K562 (cell line): ENCODE measurements at regions not wholly inside any gene's neighbourhood (a gene's known extent, or its start where the extent isn't known, plus 50 kb on each side); places are given as distances from the start of the nearest gene placed in this dataset.

Experiments
- ATAC-seq: fragments of 200-7000 bp; cut with Tn5 transposase; 3 replicates; pipeline ENCODE4 v1.9.1; 2020; ENCODE audit warnings: moderate library complexity
- BruUV-seq: library from RNA; stranded (reverse); fragments of 400-500 nt; replicated peaks from 2 replicates; lab custom pipeline; 2021; lab: Mats Ljungman, UMichigan
- CTCF ChIA-PET: fragments of 300-600 bp; formaldehyde crosslinking; extraction: SDS; loops from one replicate; lab custom pipeline; 2021; ENCODE audit warnings: low intra/inter-chr PET ratio; lab: Yijun Ruan, JAX
- POLR2A ChIA-PET: fragments of 300-600, 350-650 bp; sonication (Branson Sonifier 250); formaldehyde crosslinking; extraction: SDS; loops from one replicate; lab custom pipeline; 2021; ENCODE audit warnings: antibody characterized with exemption, inconsistent platforms; lab: Yijun Ruan, JAX
- DNase-seq, 4 experiments: peaks; one replicate each; pipeline versions ENCODE4 v3.0.0 to v3.0.0-alpha.2; 2011 to 2018; ENCODE audit warnings: low spot score in 3 of 4, mixed read lengths in 3 of 4; ENCODE audit errors: extremely low read depth in 1 of 4
- FAIRE-seq: peaks from 2 replicates; lab custom pipeline; 2011; peaks lifted over from hg19 to GRCh38; lab: Jason Lieb, UNC
- H2AFZ ChIP-seq: 2 replicates; pipeline ENCODE4 v1.6.0; 2011; ENCODE audit warnings: low read depth, low read length, control low read depth, inconsistent platforms
- H3K27ac ChIP-seq: fragments of 200-600 bp; 3 replicates; pipeline ENCODE4 v1.8.0; 2011; ENCODE audit warnings: low read depth, mild to moderate bottlenecking, control low read depth, inconsistent platforms, low read length, moderate library complexity, mixed read lengths; ENCODE audit errors: extremely low read depth
- H3K27me3 ChIP-seq, 2 experiments: fragments of 300-600 bp in 1 of 2; 2 replicates in 1 of 2; 3 replicates in 1 of 2; pipeline versions ENCODE4 v1.6.0 to v1.8.0; 2011; ENCODE audit warnings: inconsistent platforms in 2 of 2, low read length in 2 of 2, mild to moderate bottlenecking in 1 of 2, mixed read lengths in 1 of 2, moderate library complexity in 1 of 2; ENCODE audit not compliant: control insufficient read depth in 2 of 2, insufficient read depth in 2 of 2
- H3K36me3 ChIP-seq: fragments of 300-600 bp; 3 replicates; pipeline ENCODE4 v1.8.0; 2011; ENCODE audit warnings: mild to moderate bottlenecking, low read length, inconsistent platforms; ENCODE audit not compliant: control insufficient read depth, insufficient read depth
- H3K4me1 ChIP-seq, 2 experiments: fragments of 200-600 bp in 1 of 2; replicated peaks in 1 of 2; 2 replicates in 1 of 2; 3 replicates in 1 of 2; pipeline versions ENCODE4 v1.5.1 to v1.8.0; 2011; ENCODE audit warnings: inconsistent platforms in 2 of 2, low read length in 2 of 2, mild to moderate bottlenecking in 1 of 2, mixed read lengths in 1 of 2, moderate library complexity in 1 of 2; ENCODE audit not compliant: control insufficient read depth in 2 of 2, insufficient read depth in 2 of 2
- H3K4me2 ChIP-seq: 2 replicates; pipeline ENCODE4 v1.6.1; 2011; ENCODE audit warnings: low read length, control low read depth, inconsistent platforms, mixed read lengths; ENCODE audit not compliant: insufficient read depth
- H3K4me3 ChIP-seq: fragments of 200-600 bp; sonication (generic), shearing (Covaris generic); 2 replicates; pipeline ENCODE4 v1.5.1; 2016; ENCODE audit warnings: control low read depth, inconsistent platforms
- H3K79me2 ChIP-seq: fragments of 200-600 bp; 3 replicates; pipeline ENCODE4 v1.8.0; 2011; ENCODE audit warnings: low read length, inconsistent platforms; ENCODE audit not compliant: control insufficient read depth, insufficient read depth
- H3K9ac ChIP-seq, 2 experiments: 2 replicates each; pipeline versions ENCODE4 v1.6.0 to v1.6.1; 2011; ENCODE audit warnings: low read depth in 2 of 2, low read length in 2 of 2, control low read depth in 1 of 2, inconsistent platforms in 1 of 2, mild to moderate bottlenecking in 1 of 2, mixed read lengths in 1 of 2; ENCODE audit not compliant: insufficient read depth in 1 of 2
- H3K9me1 ChIP-seq: one replicate; pipeline ENCODE4 v1.6.0; 2011; ENCODE audit warnings: inconsistent platforms, mild to moderate bottlenecking, low read length, moderate library complexity; ENCODE audit not compliant: control insufficient read depth, insufficient read depth
- H3K9me3 ChIP-seq: replicated peaks from 2 replicates; pipeline ENCODE4 v1.5.1; 2011; ENCODE audit warnings: low read depth, low read length, inconsistent platforms; ENCODE audit not compliant: control insufficient read depth, insufficient read depth
- H4K20me1 ChIP-seq: replicated peaks from 2 replicates; pipeline ENCODE4 v1.6.1; 2011; ENCODE audit warnings: low read length, inconsistent platforms, mixed read lengths; ENCODE audit not compliant: control insufficient read depth, insufficient read depth
- CBX3 ChIP-seq, 2 experiments: IDR thresholded peaks; 1 replicate in 1 of 2; 2 replicates in 1 of 2; pipeline ENCODE4 v1.6.1; 2012; ENCODE audit warnings: inconsistent platforms in 2 of 2, low read length in 2 of 2, borderline replicate concordance in 1 of 2, control low read depth in 1 of 2
- GATAD2B ChIP-seq: fragments of 450-650 bp; IDR thresholded peaks from 2 replicates; pipeline ENCODE4 v1.6.1; 2017; ENCODE audit warnings: mild to moderate bottlenecking, borderline replicate concordance
- MTA2 ChIP-seq: fragments of 450-650 bp; IDR thresholded peaks from 2 replicates; pipeline ENCODE4 v1.6.1; 2016; ENCODE audit warnings: low read depth
- NFIX ChIP-seq: fragments of 250-450 bp; sonication (Bioruptor Pico); IDR thresholded peaks from 2 replicates; pipeline ENCODE4 v1.4.0; 2020; ENCODE audit warnings: low read depth, mild to moderate bottlenecking, moderate library complexity
- RFX1 ChIP-seq: fragments of 450-650 bp; IDR thresholded peaks from 2 replicates; pipeline ENCODE4 v1.6.1; 2016; ENCODE audit warnings: mild to moderate bottlenecking, moderate library complexity
- TRIM24 ChIP-seq, 2 experiments: fragments of 450-650 bp; IDR thresholded peaks; 2 replicates each; pipeline ENCODE4 v1.6.1; 2016
- ZEB2 ChIP-seq: fragments of 450-650 bp; IDR thresholded peaks from 2 replicates; pipeline ENCODE4 v1.6.1; 2016
- ZNF347 ChIP-seq: fragments of 450-650 bp; formaldehyde crosslinking; IDR thresholded peaks from 2 replicates; pipeline ENCODE4 v1.4.0; 2020; ENCODE audit warnings: low read depth, mild to moderate bottlenecking, moderate library complexity
- ZSCAN29 ChIP-seq: fragments of 450-650 bp; IDR thresholded peaks from 2 replicates; pipeline ENCODE4 v1.6.1; 2017
- WGBS: fragments of 100-300 bp; shearing (Covaris generic); methylation state at CpG from one replicate; pipeline ENCODE4 v1.1.6; 2016; ENCODE audit warnings: low coverage, mixed read lengths; ENCODE audit not compliant: insufficient coverage; ENCODE audit errors: missing lambda C conversion rate; 5-methylcytosine and 5-hydroxymethylcytosine counted together
- in situ Hi-C: fragments of 300-500 bp; cut with MboI; formaldehyde crosslinking; loops from 4 replicates; pipeline ENCODE4 v1.15.0; 2018; ENCODE audit warnings: inconsistent platforms, mixed read lengths
- intact Hi-C: fragments of 100-400 bp; cut with micrococcal nuclease; formaldehyde crosslinking; loops from 2 replicates; pipeline ENCODE4 v1.14.2; 2022
- TF ChIP-seq, protein P1 (sequence below), 2 experiments: fragments of 450-650 bp in 1 of 2; sonication (generic) in 1 of 2; formaldehyde crosslinking; conservative IDR thresholded peaks; 2 replicates each; pipeline versions ENCODE4 v1.4.0 to v1.8.1; 2020 to 2022; ENCODE audit warnings: mild to moderate bottlenecking in 1 of 2, missing genetic modification reagents in 1 of 2
- TF ChIP-seq, protein P2 (sequence below): fragments of 450-650 bp; IDR thresholded peaks from 2 replicates; pipeline ENCODE4 v1.6.1; 2016; ENCODE audit warnings: mild to moderate bottlenecking
- TF ChIP-seq, protein P3 (sequence below): sonication (generic); formaldehyde crosslinking; IDR thresholded peaks from 2 replicates; pipeline ENCODE4 v1.8.0; 2023; ENCODE audit warnings: mild to moderate bottlenecking, missing genetic modification reagents
- TF ChIP-seq, protein P4 (sequence below): IDR thresholded peaks from 2 replicates; pipeline ENCODE4 v1.6.1; 2012; ENCODE audit warnings: low read depth, low read length, improper control_type of control experiment, borderline replicate concordance

DNA sequence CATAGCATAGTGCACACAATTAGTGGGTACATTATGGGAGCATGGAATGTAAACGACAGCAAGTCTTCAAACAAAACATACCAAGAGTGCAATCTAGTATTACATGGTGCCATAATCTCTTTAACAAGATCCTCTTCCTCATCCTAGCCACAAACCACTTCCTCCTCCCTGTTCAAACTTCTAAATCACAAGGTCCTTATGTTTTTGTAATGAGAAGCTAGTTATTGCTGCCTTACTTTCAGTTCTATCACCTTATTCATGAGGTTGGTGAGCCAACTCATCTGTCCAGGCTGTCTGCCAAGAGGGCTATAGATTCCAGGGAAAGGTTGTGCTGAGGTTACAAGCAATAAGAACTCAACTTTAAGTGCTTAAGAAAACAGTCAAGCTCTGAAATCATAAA lies 195.4 kb upstream of the ARHGAP20 start:
- Histone ChIP-seq H3K36me3 (no peaks in the 10 kb centered on the region), H3K9me1 (no peaks in the 10 kb centered on the region), H3K4me1 (no peaks in the 10 kb centered on the region), H4K20me1 (no peaks in the 10 kb centered on the region), H3K4me3 (no peak overlapping the region), H3K4me2 (no peak overlapping the region), H3K9me3 (no peaks in the 10 kb centered on the region; the same call in 1 of the 2 replicates), H3K27me3 (no peaks in the 10 kb centered on the region), H3K27ac (no peak overlapping the region), H2AFZ (no peak overlapping the region), H3K79me2 (no peaks in the 10 kb centered on the region), H3K9ac (no peak overlapping the region)
- FAIRE-seq (no peak), ATAC-seq (no peak), DNase-seq (no peak)
- ChIA-PET POLR2A (no interaction called here), CTCF (no interaction called here)
- in situ Hi-C loops, result no loop called here
- BruUV-seq, result no TSS peak
- 0% methylated on average over 1 of the region's 1 CpG for WGBS
- intact Hi-C loops, result no loop called here
- TF ChIP-seq ZEB2, result no peak
- TF ChIP-seq RFX1, result no peak
- TF ChIP-seq ZNF347, result no peak
- TF ChIP-seq, protein P1, sequence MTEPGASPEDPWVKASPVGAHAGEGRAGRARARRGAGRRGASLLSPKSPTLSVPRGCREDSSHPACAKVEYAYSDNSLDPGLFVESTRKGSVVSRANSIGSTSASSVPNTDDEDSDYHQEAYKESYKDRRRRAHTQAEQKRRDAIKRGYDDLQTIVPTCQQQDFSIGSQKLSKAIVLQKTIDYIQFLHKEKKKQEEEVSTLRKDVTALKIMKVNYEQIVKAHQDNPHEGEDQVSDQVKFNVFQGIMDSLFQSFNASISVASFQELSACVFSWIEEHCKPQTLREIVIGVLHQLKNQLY (CRISPR knock-in tag; conservative IDR thresholded peaks at IDR 0.05), result no peak
- TF ChIP-seq, protein P2, sequence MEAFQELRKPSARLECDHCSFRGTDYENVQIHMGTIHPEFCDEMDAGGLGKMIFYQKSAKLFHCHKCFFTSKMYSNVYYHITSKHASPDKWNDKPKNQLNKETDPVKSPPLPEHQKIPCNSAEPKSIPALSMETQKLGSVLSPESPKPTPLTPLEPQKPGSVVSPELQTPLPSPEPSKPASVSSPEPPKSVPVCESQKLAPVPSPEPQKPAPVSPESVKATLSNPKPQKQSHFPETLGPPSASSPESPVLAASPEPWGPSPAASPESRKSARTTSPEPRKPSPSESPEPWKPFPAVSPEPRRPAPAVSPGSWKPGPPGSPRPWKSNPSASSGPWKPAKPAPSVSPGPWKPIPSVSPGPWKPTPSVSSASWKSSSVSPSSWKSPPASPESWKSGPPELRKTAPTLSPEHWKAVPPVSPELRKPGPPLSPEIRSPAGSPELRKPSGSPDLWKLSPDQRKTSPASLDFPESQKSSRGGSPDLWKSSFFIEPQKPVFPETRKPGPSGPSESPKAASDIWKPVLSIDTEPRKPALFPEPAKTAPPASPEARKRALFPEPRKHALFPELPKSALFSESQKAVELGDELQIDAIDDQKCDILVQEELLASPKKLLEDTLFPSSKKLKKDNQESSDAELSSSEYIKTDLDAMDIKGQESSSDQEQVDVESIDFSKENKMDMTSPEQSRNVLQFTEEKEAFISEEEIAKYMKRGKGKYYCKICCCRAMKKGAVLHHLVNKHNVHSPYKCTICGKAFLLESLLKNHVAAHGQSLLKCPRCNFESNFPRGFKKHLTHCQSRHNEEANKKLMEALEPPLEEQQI, result no peak
- TF ChIP-seq, protein P3, sequence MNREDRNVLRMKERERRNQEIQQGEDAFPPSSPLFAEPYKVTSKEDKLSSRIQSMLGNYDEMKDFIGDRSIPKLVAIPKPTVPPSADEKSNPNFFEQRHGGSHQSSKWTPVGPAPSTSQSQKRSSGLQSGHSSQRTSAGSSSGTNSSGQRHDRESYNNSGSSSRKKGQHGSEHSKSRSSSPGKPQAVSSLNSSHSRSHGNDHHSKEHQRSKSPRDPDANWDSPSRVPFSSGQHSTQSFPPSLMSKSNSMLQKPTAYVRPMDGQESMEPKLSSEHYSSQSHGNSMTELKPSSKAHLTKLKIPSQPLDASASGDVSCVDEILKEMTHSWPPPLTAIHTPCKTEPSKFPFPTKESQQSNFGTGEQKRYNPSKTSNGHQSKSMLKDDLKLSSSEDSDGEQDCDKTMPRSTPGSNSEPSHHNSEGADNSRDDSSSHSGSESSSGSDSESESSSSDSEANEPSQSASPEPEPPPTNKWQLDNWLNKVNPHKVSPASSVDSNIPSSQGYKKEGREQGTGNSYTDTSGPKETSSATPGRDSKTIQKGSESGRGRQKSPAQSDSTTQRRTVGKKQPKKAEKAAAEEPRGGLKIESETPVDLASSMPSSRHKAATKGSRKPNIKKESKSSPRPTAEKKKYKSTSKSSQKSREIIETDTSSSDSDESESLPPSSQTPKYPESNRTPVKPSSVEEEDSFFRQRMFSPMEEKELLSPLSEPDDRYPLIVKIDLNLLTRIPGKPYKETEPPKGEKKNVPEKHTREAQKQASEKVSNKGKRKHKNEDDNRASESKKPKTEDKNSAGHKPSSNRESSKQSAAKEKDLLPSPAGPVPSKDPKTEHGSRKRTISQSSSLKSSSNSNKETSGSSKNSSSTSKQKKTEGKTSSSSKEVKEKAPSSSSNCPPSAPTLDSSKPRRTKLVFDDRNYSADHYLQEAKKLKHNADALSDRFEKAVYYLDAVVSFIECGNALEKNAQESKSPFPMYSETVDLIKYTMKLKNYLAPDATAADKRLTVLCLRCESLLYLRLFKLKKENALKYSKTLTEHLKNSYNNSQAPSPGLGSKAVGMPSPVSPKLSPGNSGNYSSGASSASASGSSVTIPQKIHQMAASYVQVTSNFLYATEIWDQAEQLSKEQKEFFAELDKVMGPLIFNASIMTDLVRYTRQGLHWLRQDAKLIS (CRISPR knock-in tag), result no peak
- no peak for TF ChIP-seq CBX3 (IDR thresholded peaks at IDR 0.05; ENCODE audit: borderline replicate concordance in 1 of 2, low read length in 2 of 2)
- TF ChIP-seq, protein P4, sequence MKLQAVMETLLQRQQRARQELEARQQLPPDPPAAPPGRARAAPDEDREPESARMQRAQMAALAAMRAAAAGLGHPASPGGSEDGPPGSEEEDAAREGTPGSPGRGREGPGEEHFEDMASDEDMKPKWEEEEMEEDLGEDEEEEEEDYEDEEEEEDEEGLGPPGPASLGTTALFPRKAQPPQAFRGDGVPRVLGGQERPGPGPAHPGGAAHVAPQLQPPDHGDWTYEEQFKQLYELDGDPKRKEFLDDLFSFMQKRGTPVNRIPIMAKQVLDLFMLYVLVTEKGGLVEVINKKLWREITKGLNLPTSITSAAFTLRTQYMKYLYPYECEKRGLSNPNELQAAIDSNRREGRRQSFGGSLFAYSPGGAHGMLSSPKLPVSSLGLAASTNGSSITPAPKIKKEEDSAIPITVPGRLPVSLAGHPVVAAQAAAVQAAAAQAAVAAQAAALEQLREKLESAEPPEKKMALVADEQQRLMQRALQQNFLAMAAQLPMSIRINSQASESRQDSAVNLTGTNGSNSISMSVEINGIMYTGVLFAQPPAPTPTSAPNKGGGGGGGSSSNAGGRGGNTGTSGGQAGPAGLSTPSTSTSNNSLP, result no peak
- TF ChIP-seq TRIM24 (IDR thresholded peaks at IDR 0.05), result no peak
- TF ChIP-seq NFIX, result no peak
- TF ChIP-seq ZSCAN29, result no peak
- no peak for TF ChIP-seq GATAD2B
- no peak for TF ChIP-seq MTA2
